NCI-H1694 (cell line): ENCODE measurements at regions not wholly inside any gene's neighbourhood (a gene's known extent, or its start where the extent isn't known, plus 50 kb on each side); places are given as distances from the start of the nearest gene placed in this dataset.
A peak's percentile ranks its signal among the peaks of the same experiment; 100 is the strongest.

Source experiments
- DNase-seq: peaks from one replicate; lab custom pipeline; 2025; lab: John Stamatoyannopoulos, UW

GRCh38 chr3:127107491-127108375 lies 85.2 kb upstream of the PRR23E start:
- no peak for DNase-seq

DNA sequence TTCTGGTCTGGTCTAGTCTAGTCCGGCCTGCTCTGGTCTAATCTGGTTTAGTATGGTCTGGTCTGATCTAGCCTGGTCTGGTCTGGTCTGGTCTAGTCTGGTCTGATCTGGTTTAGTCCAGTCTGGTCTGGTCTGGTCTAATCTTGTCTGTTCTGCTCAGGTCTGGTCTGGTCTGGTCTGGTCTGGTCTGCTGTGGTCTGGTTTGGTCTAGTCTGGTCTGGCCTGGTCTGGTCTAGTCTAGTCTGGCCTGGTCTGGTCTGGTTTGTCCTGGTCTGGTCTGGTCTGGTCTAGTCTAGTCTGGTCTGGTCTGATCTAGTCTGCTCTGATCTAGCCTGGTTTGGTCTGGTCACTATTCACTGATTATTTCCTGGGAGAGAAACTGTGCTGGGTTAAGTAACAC lies 84.1 kb upstream of the PRR23E start:
- no peak for DNase-seq

- no peak for DNase-seq
These were observed 81.8 kb upstream of the PRR23E start for GRCh38 chr3:127110982-127111693.

DNA sequence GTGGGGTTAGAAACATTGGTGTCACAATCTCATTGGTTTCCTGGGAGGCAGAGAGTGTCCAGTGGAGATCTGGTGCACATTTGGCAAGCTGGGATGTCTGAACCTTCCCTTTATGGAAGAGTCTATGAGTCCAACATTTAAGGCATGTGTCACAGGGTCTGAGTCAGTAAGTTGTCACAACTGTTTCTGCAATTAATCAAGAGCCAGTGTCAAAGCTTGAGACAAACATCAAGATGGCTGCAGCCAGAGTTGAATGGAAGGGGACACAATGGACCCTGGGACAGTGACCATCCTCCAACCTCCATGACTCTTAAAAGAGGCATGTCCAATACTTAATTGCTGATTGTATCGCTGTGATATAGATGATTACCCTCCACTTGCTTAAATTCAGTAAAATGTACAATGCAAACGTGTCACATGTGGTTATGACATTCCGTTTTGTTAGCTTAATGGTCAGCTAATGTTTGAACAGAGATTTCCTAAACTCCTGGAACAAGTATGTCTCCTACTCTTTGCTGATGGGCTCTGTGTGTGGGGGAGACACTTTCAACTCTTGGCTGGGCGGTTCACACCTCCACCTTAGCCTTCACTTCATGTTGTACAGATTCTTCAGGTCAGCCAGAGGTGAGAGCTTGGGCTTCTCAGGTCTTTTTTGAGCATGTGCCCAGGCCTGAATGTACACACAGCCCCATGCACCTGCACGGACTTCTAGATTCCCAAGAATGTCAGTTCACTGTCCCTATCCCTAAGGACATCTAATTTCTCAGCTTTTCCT lies 79.9 kb upstream of the PRR23E start:
- DNase-seq: no peak

GRCh38 chr3:127113571-127113891 lies 79.4 kb upstream of the PRR23E start:
- DNase-seq: no peak

- DNase-seq: peak; percentile 81
These were observed 78.4 kb upstream of the PRR23E start for GRCh38 chr3:127114337-127115070.

DNA sequence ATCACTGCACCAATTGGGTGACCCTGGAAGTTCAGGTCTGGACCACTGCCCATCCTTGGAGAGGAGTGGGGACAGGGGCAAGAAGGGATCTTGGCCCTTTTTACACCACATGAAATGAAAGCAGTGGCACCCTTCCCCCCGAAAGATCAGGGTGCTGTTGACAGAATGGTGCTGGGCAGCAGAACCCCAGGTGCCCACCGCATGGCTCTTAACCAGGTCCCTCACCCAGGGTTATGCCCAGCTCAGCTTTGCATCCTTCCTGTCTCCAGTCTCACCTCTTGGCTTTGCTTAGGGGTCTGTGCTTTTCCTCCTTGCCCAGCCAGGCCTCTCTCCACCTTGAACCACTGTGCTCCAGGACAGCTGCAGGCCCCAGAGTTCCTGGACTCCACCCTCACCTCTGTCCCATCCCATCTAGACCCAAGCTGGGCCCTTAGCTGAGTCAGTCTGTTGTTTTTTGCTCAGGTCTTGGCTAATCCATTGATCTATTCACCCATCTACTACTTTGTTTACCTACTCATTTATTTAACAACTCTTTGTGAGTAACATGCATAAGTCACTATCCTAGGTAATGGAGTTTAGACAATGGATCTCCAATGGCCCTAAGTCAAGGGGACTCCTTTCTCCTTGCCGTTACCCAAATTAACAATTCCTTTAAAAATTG lies 77.1 kb upstream of the PRR23E start:
- DNase-seq: no peak

DNA sequence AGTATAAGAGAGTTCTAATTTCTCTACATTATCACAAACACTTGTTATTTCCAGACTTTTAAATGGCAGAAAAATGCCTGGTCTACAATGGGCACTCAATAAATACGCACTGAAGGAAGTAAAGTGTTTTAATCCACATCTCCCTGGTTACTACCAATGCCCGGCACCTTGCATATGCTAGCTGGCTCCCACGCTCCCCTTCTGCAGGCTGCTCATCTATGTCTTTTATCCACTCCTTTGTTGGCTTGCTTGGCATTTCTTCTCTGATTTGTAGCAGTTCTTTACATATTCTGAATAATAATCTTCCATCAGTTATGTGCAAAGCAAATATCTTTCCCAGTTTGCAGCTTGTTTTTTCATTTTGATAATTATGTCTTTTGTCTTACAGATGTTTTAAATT lies 74.6 kb upstream of the PRR23E start:
- no peak for DNase-seq

DNA sequence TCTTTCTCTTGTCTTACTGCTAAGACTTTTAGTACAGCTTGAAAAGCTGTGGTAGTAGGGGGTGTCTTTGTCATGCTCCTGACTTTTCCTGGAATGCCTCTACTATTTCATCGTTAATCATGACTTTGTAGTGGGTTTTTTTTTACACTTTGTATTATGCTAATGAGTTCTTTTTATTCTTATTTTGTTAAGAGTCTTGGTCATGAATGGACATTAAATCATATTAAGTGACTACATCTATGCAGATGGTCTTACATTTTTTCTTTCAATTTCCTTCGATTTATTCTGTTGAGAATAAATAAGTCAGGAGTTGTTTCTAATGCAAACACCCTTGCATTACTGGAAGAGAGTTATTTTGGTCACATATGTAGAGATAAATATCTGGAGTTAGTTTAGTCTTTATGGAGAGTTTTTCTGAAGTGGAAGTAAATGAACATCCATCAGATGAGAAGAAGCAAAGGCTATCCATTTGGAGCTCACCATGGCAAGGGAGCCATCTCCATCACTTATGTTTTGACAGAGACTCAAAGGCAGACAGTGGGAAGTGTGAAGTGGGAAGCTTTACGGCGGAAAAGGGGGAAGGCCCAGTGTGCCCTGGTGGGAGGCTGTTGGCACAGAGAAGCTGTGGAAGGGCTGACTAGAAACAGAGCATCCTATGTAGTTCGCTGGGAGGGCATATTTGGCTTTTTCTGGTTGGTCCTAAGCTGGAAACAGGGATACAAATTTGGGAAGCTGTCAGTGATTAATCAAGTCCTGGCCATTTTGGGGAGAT lies 73.1 kb upstream of the PRR23E start:
- DNase-seq: no peak

GRCh38 chr3:127120851-127121647 lies 71.9 kb upstream of the PRR23E start:
- no peak for DNase-seq

DNA sequence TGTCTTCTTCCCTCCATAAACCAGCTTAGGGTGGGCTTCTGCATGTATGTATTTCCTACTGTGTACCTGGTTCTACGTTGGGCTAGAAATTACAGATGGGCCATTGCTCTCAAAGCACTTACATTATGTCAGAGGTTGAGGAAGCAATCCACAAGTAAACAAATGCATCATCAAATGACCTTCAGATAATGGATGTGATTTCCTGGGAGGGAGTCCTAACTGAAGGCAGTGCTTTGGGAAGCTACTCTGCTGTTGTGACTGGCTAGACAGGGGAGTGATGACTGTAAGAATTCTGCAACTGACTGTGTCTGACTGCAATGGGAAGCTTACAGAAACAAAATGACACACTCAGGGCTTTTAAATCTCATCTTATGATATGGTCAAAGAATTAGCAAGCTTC lies 71.0 kb upstream of the PRR23E start:
- no peak for DNase-seq

DNA sequence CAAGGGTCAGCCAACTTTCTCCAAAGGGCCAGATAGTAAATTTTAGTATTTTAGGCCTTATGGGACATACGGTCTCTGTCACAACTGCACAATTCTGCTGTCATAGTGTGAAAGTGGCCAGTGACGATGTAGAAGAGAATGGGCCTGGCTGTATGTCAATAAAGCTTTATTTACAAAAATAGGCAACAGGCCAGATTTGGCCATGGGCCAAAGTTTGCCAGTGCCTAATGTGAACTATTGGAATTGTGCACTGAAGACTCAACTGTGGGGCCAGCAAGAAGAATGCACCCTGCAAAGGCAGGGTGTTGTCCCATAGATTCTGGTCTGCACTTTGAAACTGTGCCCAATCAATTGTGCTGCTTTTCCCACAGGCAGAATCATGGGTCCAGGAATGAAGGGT lies 69.4 kb upstream of the PRR23E start:
- no peak for DNase-seq

GRCh38 chr3:127124120-127124519 lies 68.8 kb upstream of the PRR23E start:
- no peak for DNase-seq

DNA sequence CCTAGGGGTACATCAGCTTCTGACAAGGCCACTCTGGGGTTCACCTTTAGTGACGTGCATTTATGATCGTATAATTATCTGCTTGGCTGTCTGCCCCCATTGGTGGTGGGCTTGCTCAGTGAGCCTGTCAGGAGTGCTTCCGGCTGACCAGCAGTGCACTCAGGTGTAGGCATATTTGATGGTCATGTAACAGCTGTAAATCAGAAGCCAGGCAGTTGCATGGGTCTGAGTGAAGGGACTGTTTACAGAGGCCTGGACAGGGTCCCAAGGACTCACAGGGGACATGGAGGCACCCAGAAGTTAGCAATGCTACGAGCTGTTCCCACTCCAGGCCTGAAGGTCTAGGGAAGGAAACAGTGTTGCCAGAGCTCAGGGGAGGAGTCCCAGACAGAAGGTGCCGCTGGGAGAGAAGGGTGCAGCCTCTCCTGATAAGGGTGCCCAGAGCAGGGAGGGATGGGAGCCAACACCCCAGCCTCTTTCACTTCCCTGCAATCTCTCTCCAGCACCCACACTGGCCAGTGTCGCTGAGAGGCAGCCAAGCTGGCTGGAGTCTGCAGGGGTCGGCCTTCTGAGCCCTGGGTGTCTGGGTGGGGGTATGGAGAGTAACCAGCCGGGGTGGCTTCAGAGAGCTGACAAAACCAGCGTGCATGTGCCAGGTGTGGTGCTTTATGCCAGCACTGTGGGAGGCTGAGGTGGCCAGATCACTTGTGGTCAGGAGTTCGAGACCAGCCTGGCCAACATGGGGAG lies 61.3 kb upstream of the PRR23E start:
- no peak for DNase-seq

GRCh38 chr3:127132876-127133275 lies 60.1 kb upstream of the PRR23E start:
- no peak for DNase-seq

DNA sequence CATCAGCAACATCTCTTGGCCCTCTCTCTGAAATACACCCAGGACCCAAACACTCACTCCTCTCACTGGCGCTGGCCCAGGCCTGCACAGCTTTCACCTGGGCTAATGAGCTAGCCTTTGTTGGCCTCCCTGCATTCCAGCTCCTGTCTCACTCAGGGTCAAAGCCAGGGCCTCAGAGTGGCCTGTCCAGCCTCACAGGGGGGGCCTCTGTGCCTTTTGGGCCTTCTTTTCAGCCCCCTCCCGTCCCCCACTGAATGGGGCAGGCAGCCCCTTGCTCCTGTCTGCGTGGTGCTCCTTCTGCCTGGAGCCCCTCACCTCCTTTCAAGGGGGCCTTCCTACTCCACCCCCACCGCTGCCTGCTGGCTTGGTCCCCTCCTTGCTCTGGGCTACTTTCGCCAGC lies 59.0 kb upstream of the PRR23E start:
- DNase-seq: no peak

DNA sequence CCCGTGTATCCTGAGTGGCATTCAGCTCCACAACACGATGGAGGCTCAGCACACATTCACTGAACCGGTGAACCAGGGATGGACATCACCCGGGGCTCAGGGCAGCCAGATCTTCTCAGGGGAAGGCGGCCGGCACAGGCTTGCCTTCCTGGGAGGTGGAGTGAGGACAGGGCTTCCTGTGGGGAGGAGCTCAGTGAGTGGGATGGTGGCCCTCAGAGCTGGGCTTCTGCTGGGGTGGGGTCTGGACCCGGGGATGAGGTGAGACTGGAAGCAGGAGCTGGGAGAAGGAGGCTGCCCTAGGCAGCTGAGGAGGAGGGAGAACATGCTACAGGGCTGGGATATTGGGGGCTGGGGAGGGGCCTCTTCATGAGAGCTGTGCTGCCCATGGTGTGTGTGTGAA lies 58.5 kb upstream of the PRR23E start:
- DNase-seq: no peak

- no peak for DNase-seq
These were observed 58.1 kb upstream of the PRR23E start for GRCh38 chr3:127134887-127135240.
